Osteocyte (in vitro differentiated cells): ENCODE measurements at regions not wholly inside any gene's neighbourhood (a gene's known extent, or its start where the extent isn't known, plus 50 kb on each side); places are given as distances from the start of the nearest gene placed in this dataset.

ENCODE experiments used
- DNase-seq: peaks from one replicate; pipeline ENCODE4 v3.0.0; 2021; ENCODE audit warnings: mixed read lengths; ENCODE audit not compliant: unreplicated experiment; ENCODE audit errors: extremely low spot score
- H3K27ac Mint-ChIP-seq: one replicate; pipeline ENCODE4 v1.8.0; 2021; ENCODE audit warnings: mild to moderate bottlenecking, mixed read lengths; ENCODE audit not compliant: unreplicated experiment
- H3K27me3 Mint-ChIP-seq: one replicate; pipeline ENCODE4 v1.8.0; 2021; ENCODE audit warnings: mixed read lengths; ENCODE audit not compliant: unreplicated experiment
- H3K36me3 Mint-ChIP-seq: one replicate; pipeline ENCODE4 v1.8.0; 2021; ENCODE audit warnings: mixed read lengths; ENCODE audit not compliant: unreplicated experiment
- H3K4me1 Mint-ChIP-seq: one replicate; pipeline ENCODE4 v1.8.0; 2021; ENCODE audit warnings: mixed read lengths; ENCODE audit not compliant: unreplicated experiment
- H3K4me3 Mint-ChIP-seq: one replicate; pipeline ENCODE4 v1.8.0; 2021; ENCODE audit warnings: mild to moderate bottlenecking, moderate library complexity, mixed read lengths; ENCODE audit not compliant: unreplicated experiment
- H3K9me3 Mint-ChIP-seq: one replicate; pipeline ENCODE4 v1.8.0; 2021; ENCODE audit warnings: mixed read lengths; ENCODE audit not compliant: unreplicated experiment
- CTCF ChIP-seq: fragments of 200-600 bp; sonication (generic); IDR thresholded peaks from 2 replicates; pipeline ENCODE4 v1.5.0; 2021; ENCODE audit warnings: antibody characterized with exemption, mild to moderate bottlenecking, moderate library complexity

- no peak for TF ChIP-seq CTCF
- Mint-ChIP-seq H3K36me3 (no peaks in the 10 kb centered on the region), H3K4me1 (no peaks in the 10 kb centered on the region), H3K27me3 (no peaks in the 10 kb centered on the region), H3K4me3 (no peak overlapping the region), H3K9me3 (peaks cover 27% of the 10 kb centered on the region), H3K27ac (no peak overlapping the region)
- DNase-seq = no peak
Observed at GRCh38 chr6:62391358-62391757, 105.3 kb upstream of the KHDRBS2 start.

GRCh38 chr6:62390401-62390800, 104.4 kb upstream of the KHDRBS2 start:
- Mint-ChIP-seq H3K36me3 (no peaks in the 10 kb centered on the region), H3K27ac (no peak overlapping the region), H3K4me1 (no peaks in the 10 kb centered on the region), H3K4me3 (no peak overlapping the region), H3K27me3 (no peaks in the 10 kb centered on the region), H3K9me3 (peaks cover 22% of the 10 kb centered on the region)
- no peak for TF ChIP-seq CTCF
- DNase-seq = no peak

- DNase-seq = no peak
- no peak for TF ChIP-seq CTCF
- no peaks in the 10 kb centered on the region for H3K4me1 Mint-ChIP-seq
- no peak overlapping the region for H3K4me3 Mint-ChIP-seq
- H3K27ac Mint-ChIP-seq = no peak overlapping the region
- no peaks in the 10 kb centered on the region for H3K36me3 Mint-ChIP-seq
- H3K9me3 Mint-ChIP-seq = peaks cover 10% of the 10 kb centered on the region
- H3K27me3 Mint-ChIP-seq = no peaks in the 10 kb centered on the region
Observed at GRCh38 chr6:62371453-62372210, 85.6 kb upstream of the KHDRBS2 start.

- Mint-ChIP-seq H3K27ac (no peak overlapping the region), H3K36me3 (no peaks in the 10 kb centered on the region), H3K27me3 (no peaks in the 10 kb centered on the region), H3K9me3 (peaks cover 5% of the 10 kb centered on the region), H3K4me1 (no peaks in the 10 kb centered on the region), H3K4me3 (no peak overlapping the region)
- no peak for TF ChIP-seq CTCF
- no peak for DNase-seq
Observed at GRCh38 chr6:62367601-62368000, 81.6 kb upstream of the KHDRBS2 start.

GRCh38 chr6:62362097-62362496, 76.1 kb upstream of the KHDRBS2 start:
- Mint-ChIP-seq H3K36me3 (no peaks in the 10 kb centered on the region), H3K4me1 (no peaks in the 10 kb centered on the region), H3K27ac (no peak overlapping the region), H3K27me3 (no peaks in the 10 kb centered on the region), H3K4me3 (no peak overlapping the region), H3K9me3 (peaks cover 11% of the 10 kb centered on the region)
- no peak for DNase-seq
- no peak for TF ChIP-seq CTCF
